IMR-90 (cell line): ENCODE measurements at regions not wholly inside any gene's neighbourhood (a gene's known extent, or its start where the extent isn't known, plus 50 kb on each side); places are given as distances from the start of the nearest gene placed in this dataset.
"Not testable (repeated sequence)": the region's sequence is repeated elsewhere in the genome, so short reads cannot be mapped to it uniquely, and the experiment has no call there.

Source experiments
- ATAC-seq: fragments of 200-7000 bp; cut with Tn5 transposase; 2 replicates; pipeline ENCODE4 v1.9.1; 2020; ENCODE audit warnings: low read depth, mild to moderate bottlenecking, moderate library complexity
- BruUV-seq: library from RNA; stranded (reverse); fragments of 400-500 nt; replicated peaks from 2 replicates; lab custom pipeline; 2021; lab: Mats Ljungman, UMichigan
- CTCF ChIA-PET: fragments of 300-600 bp; formaldehyde crosslinking; extraction: SDS; loops from one replicate; lab custom pipeline; 2021; ENCODE audit warnings: antibody characterized with exemption; lab: Yijun Ruan, JAX
- POLR2A ChIA-PET: fragments of 300-600 bp; sonication (Branson Sonifier 250); formaldehyde crosslinking; loops from one replicate; lab custom pipeline; 2022; ENCODE audit warnings: antibody characterized with exemption; ENCODE audit not compliant: unreplicated experiment; lab: Charles Lee
- DNase-seq: peaks from one replicate; pipeline ENCODE4 v3.0.0; 2013
- H2AFZ ChIP-seq: replicated peaks from 2 replicates; pipeline ENCODE3; 2013; ENCODE audit warnings: low read length, mild to moderate bottlenecking; ENCODE audit not compliant: poor library complexity
- H2AK5ac ChIP-seq: 2 replicates; pipeline ENCODE4 v1.6.1; 2013; ENCODE audit warnings: low read depth, low read length, inconsistent platforms
- H2AK9ac ChIP-seq: replicated peaks from 2 replicates; pipeline ENCODE3; 2013; ENCODE audit warnings: mild to moderate bottlenecking, low read depth, low read length, moderate library complexity; ENCODE audit not compliant: poor library complexity
- H2BK120ac ChIP-seq: 2 replicates; pipeline ENCODE4 v1.6.1; 2013; ENCODE audit warnings: low read depth, low read length, inconsistent platforms
- H2BK15ac ChIP-seq: 3 replicates; pipeline ENCODE4 v1.6.1; 2013; ENCODE audit warnings: low read depth, low read length, inconsistent platforms
- H2BK20ac ChIP-seq: 2 replicates; pipeline ENCODE4 v1.6.1; 2013; ENCODE audit warnings: low read depth, mild to moderate bottlenecking, inconsistent platforms, low read length, moderate library complexity
- H2BK5ac ChIP-seq: 2 replicates; pipeline ENCODE4 v1.6.1; 2013; ENCODE audit warnings: mild to moderate bottlenecking, low read depth, low read length, inconsistent platforms; ENCODE audit not compliant: poor library complexity, severe bottlenecking
- H3K14ac ChIP-seq: replicated peaks from 2 replicates; pipeline ENCODE4 v1.6.1; 2013; ENCODE audit warnings: low read depth, low read length, inconsistent platforms
- H3K18ac ChIP-seq: 2 replicates; pipeline ENCODE4 v1.6.1; 2013; ENCODE audit warnings: low read depth, low read length, control low read depth
- H3K23ac ChIP-seq: 2 replicates; pipeline ENCODE4 v1.6.1; 2013; ENCODE audit warnings: low read depth, low read length, inconsistent platforms
- H3K27ac ChIP-seq: 2 replicates; pipeline ENCODE4 v1.5.1; 2013; ENCODE audit warnings: mild to moderate bottlenecking, control low read depth, low read length; ENCODE audit not compliant: insufficient read depth
- H3K27me3 ChIP-seq: 2 replicates; pipeline ENCODE4 v1.6.1; 2013; ENCODE audit warnings: low read length; ENCODE audit not compliant: control insufficient read depth, insufficient read depth
- H3K36me3 ChIP-seq: 2 replicates; pipeline ENCODE4 v1.6.1; 2013; ENCODE audit warnings: low read length, mixed read lengths; ENCODE audit not compliant: control insufficient read depth, insufficient read depth
- H3K4ac ChIP-seq: 2 replicates; pipeline ENCODE4 v1.6.1; 2013; ENCODE audit warnings: low read depth, low read length, inconsistent platforms
- H3K4me1 ChIP-seq: 2 replicates; pipeline ENCODE4 v1.6.1; 2013; ENCODE audit warnings: low read length, mixed read lengths; ENCODE audit not compliant: control insufficient read depth, insufficient read depth
- H3K4me2 ChIP-seq: 2 replicates; pipeline ENCODE4 v1.6.1; 2013; ENCODE audit warnings: low read depth, mild to moderate bottlenecking, control low read depth, low read length, moderate library complexity
- H3K4me3 ChIP-seq: 2 replicates; pipeline ENCODE4 v1.5.1; 2013; ENCODE audit warnings: low read depth, mild to moderate bottlenecking, control low read depth, low read length, moderate library complexity; ENCODE audit not compliant: insufficient read depth
- H3K56ac ChIP-seq: 2 replicates; pipeline ENCODE4 v1.6.1; 2013; ENCODE audit warnings: low read length, inconsistent platforms; ENCODE audit not compliant: insufficient read depth; ENCODE audit errors: extremely low read depth
- H3K79me1 ChIP-seq, 2 experiments: 2 replicates each; pipeline ENCODE4 v1.6.1; 2013; ENCODE audit warnings: low read length in 2 of 2, inconsistent platforms in 1 of 2, low read depth in 1 of 2
- H3K9ac ChIP-seq: 2 replicates; pipeline ENCODE4 v1.6.1; 2013; ENCODE audit warnings: low read depth, low read length, control low read depth
- H3K9me1 ChIP-seq: 2 replicates; pipeline ENCODE4 v1.6.1; 2013; ENCODE audit warnings: low read length, inconsistent platforms; ENCODE audit not compliant: insufficient read depth
- H3K9me3 ChIP-seq: 2 replicates; pipeline ENCODE4 v1.6.1; 2013; ENCODE audit warnings: low read length; ENCODE audit not compliant: control insufficient read depth, insufficient read depth
- H4K20me1 ChIP-seq: 2 replicates; pipeline ENCODE4 v1.6.1; 2013; ENCODE audit warnings: low read length, inconsistent platforms; ENCODE audit not compliant: insufficient read depth
- H4K5ac ChIP-seq: 2 replicates; pipeline ENCODE4 v1.6.1; 2013; ENCODE audit warnings: mild to moderate bottlenecking, low read depth, low read length, control low read depth
- H4K8ac ChIP-seq, 2 experiments: 2 replicates each; pipeline ENCODE4 v1.6.1; 2013; ENCODE audit warnings: low read depth in 2 of 2, low read length in 2 of 2, control low read depth in 1 of 2, inconsistent platforms in 1 of 2
- H4K91ac ChIP-seq: 2 replicates; pipeline ENCODE4 v1.6.1; 2013; ENCODE audit warnings: low read depth, low read length, inconsistent platforms; ENCODE audit not compliant: insufficient read depth
- WGBS, 2 experiments: methylation state at CpG; one replicate each; pipeline versions ENCODE4 v1.1.5 to v1.1.7; 2013; ENCODE audit warnings: missing lambda C conversion rate in 2 of 2; ENCODE audit not compliant: insufficient read length in 1 of 2; ENCODE audit errors: extremely low coverage in 2 of 2; 5-methylcytosine and 5-hydroxymethylcytosine counted together
- dilution Hi-C: fragments of 300-500 bp; cut with HindIII; formaldehyde crosslinking; loops from one replicate; pipeline ENCODE4 v1.14.3; 2018; ENCODE audit warnings: low sequenced_read_pairs; ENCODE audit not compliant: unreplicated experiment
- in situ Hi-C: fragments of 300-500 bp; cut with MboI; formaldehyde crosslinking; loops from 3 replicates; pipeline ENCODE4 v1.14.3; 2019; ENCODE audit warnings: low sequenced_read_pairs, inconsistent platforms, mixed read lengths
- intact Hi-C: fragments of 100-400 bp; cut with micrococcal nuclease; formaldehyde crosslinking; loops from 2 replicates; pipeline ENCODE4 v1.10.0; 2022

GRCh38 chr2:87183373-87183772 lies 161.7 kb upstream of the PLGLB1 start:
- H3K4me2 ChIP-seq, H3K9ac ChIP-seq, H3K9me1 ChIP-seq, H2BK120ac ChIP-seq, DNase-seq, ATAC-seq, H3K9me3 ChIP-seq, H4K8ac ChIP-seq, H3K18ac ChIP-seq, H2AFZ ChIP-seq, H4K20me1 ChIP-seq, intact Hi-C loops, H4K5ac ChIP-seq, H4K91ac ChIP-seq, CTCF ChIA-PET, H2BK5ac ChIP-seq, H3K56ac ChIP-seq, BruUV-seq, H3K79me1 ChIP-seq, in situ Hi-C loops, dilution Hi-C loops, H2AK9ac ChIP-seq, H3K23ac ChIP-seq, POLR2A ChIA-PET, H2AK5ac ChIP-seq, H3K36me3 ChIP-seq, H3K4ac ChIP-seq, H2BK20ac ChIP-seq, H3K14ac ChIP-seq, H3K27me3 ChIP-seq, H2BK15ac ChIP-seq, H3K4me1 ChIP-seq, H3K27ac ChIP-seq, H3K4me3 ChIP-seq: not testable (repeated sequence)
- no CpG with 5 or more reads among the region's 5 CpGs for WGBS, 2 experiments
